GM21447 (cell line): ENCODE measurements at regions not wholly inside any gene's neighbourhood (a gene's known extent, or its start where the extent isn't known, plus 50 kb on each side); places are given as distances from the start of the nearest gene placed in this dataset.

Experiments
- ATAC-seq: cut with Tn5 transposase; IDR thresholded peaks from one replicate; pipeline ENCODE4 v1.9.1; 2021; ENCODE audit not compliant: unreplicated experiment

DNA sequence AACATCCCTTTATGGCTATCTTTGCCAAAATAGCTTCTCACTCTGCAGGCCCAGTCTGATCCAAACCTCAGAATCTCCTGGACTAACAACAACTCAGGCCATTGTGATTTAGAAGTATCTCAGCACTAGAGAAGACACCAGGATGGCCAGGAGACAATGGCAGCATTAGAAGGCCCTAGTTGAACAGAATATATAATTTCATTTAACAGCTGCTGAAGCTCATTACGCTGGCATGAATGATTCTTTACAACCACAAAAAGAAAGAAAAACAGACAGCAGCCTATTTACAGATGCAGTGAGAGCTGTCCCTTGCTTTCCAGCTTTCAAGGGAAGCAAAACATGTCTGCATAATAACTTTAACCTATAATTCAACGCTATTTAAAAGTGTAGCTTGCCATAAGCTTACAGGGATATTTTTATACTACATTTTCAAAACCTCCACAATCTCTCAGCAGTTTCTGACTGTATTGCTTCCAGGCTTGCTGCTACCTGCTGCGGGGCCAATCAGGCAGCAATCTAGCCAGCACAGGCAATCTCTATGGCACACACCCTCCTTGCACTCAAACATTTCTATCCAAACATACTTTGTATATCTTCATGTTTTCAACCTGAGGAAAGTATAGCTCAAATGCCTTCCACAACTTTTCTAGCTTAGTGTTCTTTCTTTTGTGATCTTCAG is 107.3 kb downstream of the OGFRL1 start:
- ATAC-seq, result no peak

DNA sequence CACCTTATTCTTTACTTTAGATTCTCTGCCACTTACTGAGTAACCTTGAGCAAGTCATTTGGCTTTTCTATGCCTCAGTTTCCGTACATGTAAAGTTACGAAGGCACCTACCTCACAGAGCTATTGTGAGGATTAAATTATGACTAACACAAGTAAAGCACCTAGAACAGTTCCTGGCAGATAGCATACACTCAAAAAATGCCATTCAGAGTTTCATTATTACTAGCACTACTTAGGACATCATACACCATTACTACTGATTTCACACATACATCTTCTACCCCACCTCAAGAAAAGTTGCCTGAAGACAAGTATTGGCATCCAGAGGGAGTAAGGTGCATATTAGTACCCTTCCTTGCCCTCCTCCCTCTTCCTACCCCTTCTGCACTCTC is 107.8 kb downstream of the OGFRL1 start:
- ATAC-seq, result peak; percentile 93

DNA sequence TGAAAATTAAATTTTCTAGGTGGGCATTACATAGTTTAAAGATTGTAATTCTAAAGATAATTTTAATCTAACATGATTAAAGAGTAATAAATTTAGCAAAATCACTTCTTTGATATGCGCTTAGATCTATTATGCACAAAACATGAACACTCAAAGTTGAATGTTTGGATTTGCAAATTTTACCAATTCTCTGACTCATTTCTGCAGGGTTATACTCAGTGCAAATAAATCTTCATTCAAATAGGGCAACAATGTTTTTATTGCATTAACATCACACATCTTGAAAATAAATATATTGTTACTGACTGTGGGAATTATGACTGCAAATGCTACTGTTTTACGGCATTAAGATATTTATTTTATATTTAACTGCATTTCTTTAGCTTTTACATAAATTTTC is 110.7 kb downstream of the OGFRL1 start:
- ATAC-seq, result no peak

DNA sequence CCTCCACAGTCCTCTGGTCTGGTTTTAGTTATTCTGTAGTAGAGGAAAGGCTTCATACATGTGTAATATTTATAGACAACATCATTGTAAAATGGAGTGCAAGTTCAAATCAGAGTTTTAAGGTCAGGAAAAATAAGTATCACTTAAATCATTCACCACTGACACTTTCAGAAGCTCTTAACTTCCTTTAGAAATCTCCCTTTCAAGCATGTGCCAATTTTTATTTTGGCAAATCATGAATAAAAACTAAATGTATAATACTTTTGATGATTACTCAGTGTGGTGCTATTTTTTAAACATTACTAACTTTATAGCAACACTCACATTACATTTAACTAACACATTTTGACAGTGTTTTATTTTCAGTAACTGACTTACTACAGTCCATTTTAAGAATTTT is 112.2 kb downstream of the OGFRL1 start:
- ATAC-seq, result no peak

DNA sequence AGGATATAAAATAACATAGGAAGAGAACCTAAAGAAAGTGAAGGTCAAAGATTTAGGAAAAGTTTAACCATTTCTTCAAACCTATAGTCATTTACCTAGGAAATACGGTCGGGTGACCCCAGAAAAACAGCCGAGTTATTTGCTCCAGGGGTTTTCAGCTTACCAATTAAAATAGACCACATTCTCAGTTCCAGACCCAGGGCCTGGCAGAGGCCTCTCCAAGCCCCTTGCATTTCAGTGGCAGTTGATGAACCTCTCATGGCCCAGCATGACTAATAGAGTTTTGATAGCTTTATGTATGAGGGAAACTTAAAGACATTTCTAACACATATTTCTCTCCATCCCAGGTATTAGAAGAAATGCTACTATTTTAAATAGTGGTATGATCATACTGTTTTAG is 113.5 kb downstream of the OGFRL1 start:
- ATAC-seq, result no peak

DNA sequence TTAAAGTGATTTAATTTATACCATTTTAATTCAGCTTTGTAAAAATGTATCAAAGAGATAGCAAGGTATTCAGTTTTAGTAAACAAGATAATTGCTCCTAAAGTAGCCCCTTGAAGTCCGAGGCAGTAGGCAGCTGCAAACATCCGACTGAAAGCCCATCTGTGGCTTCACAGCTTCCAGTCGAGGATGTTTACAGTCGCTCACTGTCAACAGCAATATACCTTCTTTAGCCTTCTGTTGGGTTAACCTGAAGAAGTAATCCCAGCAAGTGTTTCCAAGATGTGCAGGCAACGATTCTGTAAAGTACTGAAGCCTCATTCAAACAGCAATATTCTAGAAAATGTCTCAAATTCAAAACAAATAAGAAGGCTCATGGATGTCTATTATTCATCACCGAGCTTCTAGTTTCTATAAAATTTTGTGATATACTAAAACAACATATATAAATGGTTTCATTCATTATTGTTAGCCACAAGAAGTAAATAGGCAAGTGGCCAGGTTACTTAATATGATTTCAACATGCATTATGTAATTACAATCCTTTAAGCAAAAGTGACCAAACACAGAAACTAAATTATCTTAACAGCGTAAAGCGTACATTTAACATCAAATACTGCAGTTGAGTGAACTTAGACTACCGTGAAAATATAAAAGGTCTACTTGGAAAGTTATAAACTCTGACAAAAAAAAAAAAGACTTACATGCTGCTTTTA is 115.0 kb downstream of the OGFRL1 start:
- no peak for ATAC-seq

DNA sequence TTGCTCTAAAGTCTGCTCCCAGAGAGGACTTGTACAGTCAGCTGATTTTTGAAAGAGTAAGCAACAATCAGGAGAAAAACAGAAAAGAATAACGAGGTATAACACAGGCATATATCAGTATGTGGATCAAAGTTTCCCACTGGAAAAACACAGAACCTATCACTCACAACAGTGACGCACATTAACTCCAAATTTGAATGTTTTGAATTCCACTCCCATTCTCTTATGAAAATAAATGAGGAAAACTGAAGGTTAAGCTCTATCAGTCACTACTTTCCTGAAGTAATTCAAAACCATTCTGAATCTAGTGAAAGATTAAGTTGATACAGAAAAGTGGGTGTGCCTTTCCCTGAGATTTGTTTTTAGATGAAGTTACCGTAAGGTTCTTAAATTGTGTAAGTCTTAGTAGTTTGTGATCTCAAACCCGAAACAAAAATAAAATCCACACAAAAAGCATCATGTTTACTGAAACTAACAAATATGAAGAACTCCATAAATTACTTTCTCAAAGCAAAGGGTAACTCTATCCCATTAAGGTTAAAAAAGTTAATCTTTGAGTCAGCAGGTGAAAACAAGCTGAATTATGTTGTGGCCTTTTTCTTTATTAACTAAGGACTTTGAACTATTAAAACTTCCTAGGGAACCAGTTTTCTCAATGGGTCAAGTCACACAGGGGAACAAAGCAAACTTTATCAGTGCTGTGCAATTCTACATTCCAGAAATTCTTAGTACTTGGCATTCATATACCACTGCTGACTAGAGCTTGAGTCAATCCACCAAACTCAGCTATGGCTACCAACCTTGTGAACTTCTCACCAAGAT is 115.7 kb downstream of the OGFRL1 start:
- ATAC-seq, result no peak

DNA sequence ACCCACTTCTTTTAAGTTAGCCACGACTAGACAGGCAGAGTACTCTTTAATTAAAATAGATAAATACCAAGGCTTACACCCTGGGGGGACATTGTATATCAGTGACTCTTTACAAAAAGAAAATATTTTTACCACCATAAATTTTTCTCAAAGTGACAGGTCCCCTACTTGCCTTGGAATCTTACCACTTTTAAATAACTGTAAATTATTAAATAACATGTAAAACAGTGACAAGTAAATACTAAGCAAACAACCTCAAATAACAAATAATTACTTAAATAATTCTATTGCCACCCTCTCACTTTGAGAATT is 116.3 kb downstream of the OGFRL1 start:
- ATAC-seq, result no peak

DNA sequence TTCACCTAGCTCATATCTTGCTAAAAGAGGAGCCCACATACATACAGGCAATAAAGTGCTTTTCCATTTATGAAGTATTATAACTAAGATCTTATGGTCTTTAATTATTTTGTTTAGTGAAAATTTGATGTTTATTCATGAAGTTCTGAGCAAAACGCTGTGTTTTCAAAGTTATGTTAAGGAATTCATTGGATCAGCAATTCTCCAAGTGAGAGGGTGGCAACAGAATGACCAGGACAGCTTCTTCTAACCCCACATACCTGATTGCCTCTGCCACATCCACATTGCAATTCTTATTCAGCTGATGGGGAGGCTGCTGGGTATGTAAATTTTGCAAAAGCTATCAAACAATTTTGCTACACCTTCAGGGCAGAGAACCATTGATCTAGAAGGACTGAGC is 116.8 kb downstream of the OGFRL1 start:
- ATAC-seq, result no peak

DNA sequence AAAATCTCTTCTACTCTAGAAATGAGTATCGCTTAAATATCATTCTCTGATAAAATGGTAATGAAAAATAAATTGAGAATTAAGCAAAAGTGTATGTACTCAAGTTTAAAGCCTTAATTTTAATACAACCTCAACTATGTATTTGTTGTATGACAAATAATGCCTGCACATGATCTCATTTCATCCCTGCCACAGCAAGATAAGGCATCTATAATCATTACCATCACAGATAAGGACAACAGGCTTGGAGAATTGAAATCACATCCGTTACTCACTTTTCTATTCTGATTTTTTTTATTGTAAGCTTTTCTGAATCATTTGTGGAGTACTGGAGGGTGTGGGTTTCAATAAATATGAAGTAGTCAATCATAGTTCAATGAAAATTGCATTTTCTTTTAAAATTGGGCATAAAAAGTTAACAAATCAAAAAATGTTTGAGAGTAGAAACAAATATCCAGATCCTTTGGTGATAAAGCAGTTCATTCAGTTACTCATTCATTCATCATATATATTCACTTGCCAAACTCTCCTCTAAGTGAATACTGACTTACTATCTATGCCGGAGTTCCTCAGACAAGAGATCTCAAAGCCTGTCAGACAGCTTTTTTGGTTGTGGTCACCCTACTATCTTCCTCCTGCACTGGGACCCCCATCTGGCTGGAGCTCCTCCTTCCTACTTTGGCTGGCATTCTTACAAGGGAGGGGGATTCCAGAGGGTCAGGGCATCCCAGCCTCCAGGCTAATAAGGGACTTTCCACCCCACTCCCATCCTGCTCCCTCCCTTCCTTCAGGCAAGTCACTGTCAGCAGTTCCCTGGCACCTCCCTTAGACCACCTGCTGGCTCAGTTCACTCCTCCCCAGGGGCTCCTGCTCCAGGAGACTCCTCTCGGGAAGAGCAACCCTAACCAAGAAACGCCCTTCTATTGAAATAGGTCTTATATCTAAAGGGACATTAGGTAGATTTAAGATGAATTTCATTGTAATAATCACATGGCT is 118.6 kb downstream of the OGFRL1 start:
- no peak for ATAC-seq

DNA sequence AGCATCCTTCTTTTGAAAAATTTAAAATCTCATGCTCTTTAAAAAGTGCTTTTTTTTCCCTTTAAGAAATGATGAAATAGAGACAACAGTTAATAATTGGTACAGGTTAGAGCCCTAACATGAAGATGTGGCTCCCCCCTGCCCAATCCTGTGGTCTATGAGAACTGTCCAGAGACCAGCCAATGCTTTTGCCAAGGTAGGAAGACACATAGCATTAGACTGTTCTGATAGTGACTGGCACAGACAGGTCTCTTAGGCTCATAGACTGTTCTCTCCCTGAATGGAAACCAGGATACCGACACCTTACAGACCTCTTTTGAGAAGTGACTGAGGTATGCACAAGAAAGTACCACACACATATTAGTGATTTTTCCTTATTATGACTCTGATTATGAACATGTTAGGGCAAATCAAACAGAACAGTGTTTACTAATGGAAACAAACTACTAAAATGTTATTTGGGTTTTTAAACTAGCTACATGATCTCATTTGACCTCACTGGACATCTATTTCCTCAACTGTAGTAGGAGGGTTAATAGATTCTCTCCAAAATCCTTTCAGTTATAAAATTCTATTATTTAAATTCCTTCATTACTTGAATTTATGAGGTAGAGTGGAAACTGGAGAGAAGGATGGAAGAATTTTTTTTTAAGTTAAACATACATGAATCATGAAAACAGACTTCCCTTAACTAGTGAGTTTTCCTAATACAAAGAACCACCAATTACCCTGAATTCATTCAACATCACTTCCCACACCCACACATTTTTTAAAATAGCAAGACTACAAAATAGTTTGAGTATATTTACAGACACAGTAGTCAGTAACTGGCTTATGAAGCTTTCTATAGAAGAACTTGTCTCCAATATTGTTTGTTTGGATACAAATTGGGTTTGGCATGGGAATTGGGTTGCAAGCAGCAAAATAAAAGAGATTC is 120.4 kb downstream of the OGFRL1 start:
- no peak for ATAC-seq

DNA sequence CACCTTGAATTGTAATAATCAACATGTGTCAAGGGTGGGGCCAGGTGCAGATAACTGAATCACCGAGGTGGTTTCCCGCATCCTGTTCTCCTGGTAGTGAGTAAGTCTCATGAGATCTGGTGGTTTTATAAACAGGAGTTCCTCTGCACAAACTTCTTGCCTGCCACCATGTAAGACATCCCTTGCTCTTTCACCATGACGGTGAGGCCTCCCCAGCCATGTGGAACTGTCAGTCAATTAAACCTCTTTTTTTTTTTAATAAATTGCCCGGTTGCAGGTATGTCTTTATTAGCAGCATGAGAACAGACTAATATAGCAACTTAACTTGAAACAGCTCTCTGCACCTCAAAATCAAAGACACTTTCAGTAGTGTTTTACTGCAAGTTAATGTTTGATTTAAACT is 121.6 kb downstream of the OGFRL1 start:
- ATAC-seq, result no peak

DNA sequence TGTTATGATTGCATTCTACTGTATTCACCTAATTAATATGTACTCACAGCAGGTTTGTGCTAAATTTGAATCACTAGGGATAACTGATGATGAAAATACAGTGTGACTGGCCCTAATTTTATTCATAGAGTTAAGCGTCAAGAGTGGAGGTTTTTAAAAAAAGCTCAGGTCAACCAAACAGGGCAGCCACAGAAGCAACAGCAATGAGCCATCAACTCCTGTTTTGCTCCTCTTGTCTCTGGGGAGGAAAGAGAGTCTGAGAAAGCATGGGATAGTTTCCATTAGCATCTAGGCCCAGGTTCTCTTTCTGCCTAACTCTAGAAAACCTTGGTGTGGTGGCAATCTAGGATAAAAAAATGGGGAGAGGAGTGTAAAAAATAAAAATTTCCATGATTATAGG is 122.1 kb downstream of the OGFRL1 start:
- no peak for ATAC-seq

DNA sequence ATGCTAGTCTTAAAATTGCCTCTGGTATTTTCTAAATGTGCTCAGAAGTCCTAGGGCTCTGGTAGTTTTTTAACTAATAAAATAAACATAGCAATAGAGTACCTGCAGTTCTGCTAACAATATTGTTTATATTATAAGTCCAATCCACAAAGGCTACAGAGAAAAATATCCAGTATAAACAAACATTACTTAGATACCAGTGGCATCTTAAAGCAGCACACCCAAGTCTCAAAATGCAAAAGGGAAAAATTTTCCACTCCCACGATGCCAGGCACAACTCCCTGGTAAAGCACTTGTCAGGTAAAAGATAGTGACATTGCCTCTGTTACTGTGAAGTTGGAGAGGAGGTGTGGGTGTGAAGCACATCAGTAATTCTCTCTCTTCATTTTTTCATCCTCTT is 123.3 kb downstream of the OGFRL1 start:
- ATAC-seq, result no peak

DNA sequence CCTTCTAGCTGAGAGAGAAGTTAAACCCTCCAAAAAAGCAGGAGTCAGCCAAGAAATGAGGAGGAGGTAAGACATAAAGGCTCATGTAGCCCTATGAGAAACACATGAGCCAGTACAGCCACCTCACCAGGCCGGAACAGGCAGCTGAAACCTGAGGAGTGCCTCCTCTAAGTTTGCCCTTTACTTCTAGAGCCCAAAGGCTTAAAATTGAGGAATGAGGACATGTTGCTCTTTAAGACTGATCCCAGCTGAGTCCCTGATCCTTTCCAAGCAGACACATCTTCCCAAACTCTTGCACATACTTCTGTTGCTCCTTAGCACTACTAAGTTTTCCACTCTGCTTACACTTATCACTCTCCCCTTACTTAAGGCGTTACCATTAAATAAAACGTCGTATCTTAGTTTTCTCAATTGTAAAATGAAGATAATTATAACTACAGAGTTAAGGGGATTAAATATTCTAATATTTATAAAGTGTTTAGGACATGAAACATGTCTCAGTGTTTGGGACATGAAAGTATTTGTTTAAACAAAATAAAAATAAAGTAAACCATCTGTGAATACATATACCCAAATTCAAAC is 124.0 kb downstream of the OGFRL1 start:
- ATAC-seq, result no peak

DNA sequence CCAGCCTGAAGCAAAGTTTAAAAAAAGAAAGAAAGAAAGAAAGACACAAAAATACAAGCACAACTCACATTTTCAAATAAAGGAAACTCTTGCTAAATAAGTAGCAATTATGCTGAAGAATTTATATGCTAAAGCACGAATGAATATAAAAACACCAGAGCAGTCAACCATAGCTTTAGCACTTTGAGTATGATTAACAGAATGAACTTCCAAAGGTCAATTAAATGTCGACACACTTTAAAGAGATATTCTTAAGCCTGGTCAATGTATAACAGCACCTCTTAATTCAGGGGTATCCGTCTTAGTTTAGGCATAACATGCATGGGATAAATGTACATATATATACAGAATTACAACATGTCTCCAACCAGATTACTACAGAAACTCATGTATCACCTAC is 125.9 kb downstream of the OGFRL1 start:
- no peak for ATAC-seq

DNA sequence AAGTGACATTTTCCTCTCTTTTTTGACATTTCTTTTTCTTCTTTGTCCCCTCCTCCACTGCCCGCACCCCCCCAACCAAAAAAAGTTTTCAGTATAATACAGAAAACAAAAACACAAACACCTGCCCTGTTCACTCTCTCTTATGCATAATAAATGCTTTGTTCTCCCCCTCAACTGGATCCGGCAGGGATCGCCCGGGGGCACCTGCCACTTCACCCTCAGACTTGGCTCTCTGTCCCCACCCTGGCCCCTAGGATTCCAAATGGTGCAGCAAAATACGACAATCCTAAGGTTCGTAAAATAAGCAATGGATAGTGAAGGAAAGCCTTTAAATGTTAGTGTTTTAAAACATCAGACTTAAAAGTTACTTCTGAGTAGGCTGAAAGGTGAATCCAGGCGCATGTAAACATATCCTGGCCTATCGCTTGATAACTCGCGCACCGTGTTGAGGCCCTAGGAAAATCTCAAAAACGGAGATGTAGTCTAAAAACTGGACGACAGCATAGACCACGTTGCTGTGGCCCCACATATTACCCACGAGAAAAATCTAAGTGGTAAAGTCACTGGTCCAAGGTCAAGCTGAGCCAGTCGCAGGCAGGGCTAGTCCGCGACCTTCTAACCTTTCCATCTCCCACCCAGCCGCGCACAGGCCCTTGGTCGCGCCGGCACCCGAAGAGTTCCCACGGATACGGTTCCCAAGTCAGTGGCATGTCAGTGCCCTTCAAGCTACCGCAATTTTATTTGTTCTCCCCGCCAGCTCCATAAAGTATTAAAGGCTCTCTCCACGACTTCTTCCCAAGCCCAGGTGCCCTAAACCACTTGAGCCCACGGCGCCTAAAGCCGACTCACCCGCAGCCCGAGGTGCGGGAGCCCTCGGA is 130.8 kb downstream of the OGFRL1 start:
- ATAC-seq, result no peak

DNA sequence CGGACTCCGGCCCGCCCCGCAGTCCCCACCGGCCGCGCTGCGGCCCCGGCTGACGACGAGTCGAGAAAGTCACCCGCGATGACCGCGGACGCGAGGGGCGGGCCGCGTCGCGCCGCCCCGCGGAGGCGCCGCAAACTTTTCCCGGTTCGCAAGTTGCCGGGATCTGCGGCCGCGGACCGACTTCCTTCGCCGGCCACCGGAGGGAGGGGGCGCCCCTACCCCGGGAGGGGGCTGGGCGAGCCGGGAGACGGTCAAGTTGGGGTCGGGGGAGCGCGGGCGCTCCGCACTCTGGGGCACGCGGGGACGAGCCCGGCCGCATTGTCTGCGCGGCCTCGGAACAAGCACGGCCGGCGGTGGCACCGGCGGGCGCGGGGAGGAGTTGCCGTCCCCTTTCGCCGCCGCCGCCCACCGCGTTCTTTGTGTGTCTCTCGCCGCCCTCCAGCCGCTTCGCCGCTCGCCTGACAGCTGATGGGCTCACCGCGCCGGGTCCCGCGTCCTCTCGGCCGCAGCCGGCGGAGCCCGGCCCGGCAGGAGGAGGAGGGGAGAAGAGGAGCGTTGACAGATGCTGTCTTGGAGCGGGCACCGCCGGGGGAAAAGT is 131.6 kb downstream of the OGFRL1 start:
- peak; percentile 28 for ATAC-seq
